Suprapubic skin (tissue), 3 donors: ENCODE measurements at regions not wholly inside any gene's neighbourhood (a gene's known extent, or its start where the extent isn't known, plus 50 kb on each side); places are given as distances from the start of the nearest gene placed in this dataset.

Experiments
- CTCF ChIP-seq, 2 donors: fragments of 200-600 bp in 1 of 2; fragments of 450-650 bp in 1 of 2; sonication (generic) in 1 of 2; IDR thresholded peaks; one replicate each; pipeline ENCODE4 v1.5.1; 2016 to 2019; ENCODE audit warnings: antibody characterized with exemption in 2 of 2, mild to moderate bottlenecking in 1 of 2, moderate library complexity in 1 of 2
- POLR2A ChIP-seq, 2 donors: fragments of 450-650 bp; IDR thresholded peaks; one replicate each; pipeline ENCODE4 v1.6.1; 2017; ENCODE audit warnings: antibody characterized with exemption in 2 of 2, mild to moderate bottlenecking in 2 of 2, moderate library complexity in 2 of 2

- TF ChIP-seq CTCF (IDR thresholded peaks at IDR 0.05) (no peak), POLR2A (IDR thresholded peaks at IDR 0.05) (no peak)
These were observed 288.0 kb downstream of the ADGB start for GRCh38 chr6:146886587-146887446.
